CD4-positive, alpha-beta T cell (primary cell): ENCODE measurements at regions not wholly inside any gene's neighbourhood (a gene's known extent, or its start where the extent isn't known, plus 50 kb on each side); places are given as distances from the start of the nearest gene placed in this dataset.

Experiments used
- ATAC-seq: fragments of 200-7000 bp; cut with Tn5 transposase; one replicate; pipeline ENCODE4 v1.10.0; 2022; ENCODE audit warnings: mild to moderate bottlenecking; ENCODE audit not compliant: poor library complexity
- CTCF ChIA-PET: fragments of 350-600 bp; sonication (Branson Sonifier 250); formaldehyde crosslinking; loops from one replicate; lab custom pipeline; 2021; ENCODE audit warnings: antibody characterized with exemption, inconsistent platforms; lab: Charles Lee
- POLR2A ChIA-PET: fragments of 350-600 bp; sonication (Branson Sonifier 250); formaldehyde crosslinking; loops from one replicate; lab custom pipeline; 2021; ENCODE audit warnings: antibody characterized with exemption, inconsistent platforms; lab: Charles Lee
- DNase-seq, 14 experiments: peaks; one replicate each; pipeline ENCODE4 v3.0.0-alpha.2; 2013 to 2020; ENCODE audit warnings: mixed read lengths in 2 of 14
- H3K27ac ChIP-seq, 2 donors: one replicate each; pipeline versions ENCODE4 v1.5.1 to v1.7.0; 2013; ENCODE audit warnings: low read length in 2 of 2, low read depth in 1 of 2, mild to moderate bottlenecking in 1 of 2
- H3K27me3 ChIP-seq, 2 experiments: 1 replicate in 1 of 2; 2 replicates in 1 of 2; pipeline versions ENCODE4 v1.6.1 to v1.7.0; 2013; ENCODE audit warnings: low read length in 2 of 2, control low read depth in 1 of 2, mild to moderate bottlenecking in 1 of 2, moderate library complexity in 1 of 2; ENCODE audit not compliant: insufficient read depth in 2 of 2, control insufficient read depth in 1 of 2
- H3K36me3 ChIP-seq: one replicate; pipeline ENCODE4 v1.6.1; 2013; ENCODE audit warnings: low read length, control low read depth; ENCODE audit not compliant: insufficient read depth
- H3K4me1 ChIP-seq: one replicate; pipeline ENCODE4 v1.6.1; 2013; ENCODE audit warnings: low read length, control low read depth; ENCODE audit not compliant: insufficient read depth
- H3K4me3 ChIP-seq: one replicate; pipeline ENCODE4 v1.5.1; 2013; ENCODE audit warnings: mild to moderate bottlenecking, low read length, moderate library complexity
- H3K9me3 ChIP-seq, 2 experiments: 1 replicate in 1 of 2; 2 replicates in 1 of 2; pipeline versions ENCODE4 v1.6.1 to v1.7.0; 2013; ENCODE audit warnings: low read length in 2 of 2, mild to moderate bottlenecking in 2 of 2, control low read depth in 1 of 2, moderate library complexity in 1 of 2; ENCODE audit not compliant: control insufficient read depth in 1 of 2, insufficient read depth in 1 of 2
- H3K27ac Mint-ChIP-seq: one replicate; pipeline ENCODE4 v1.8.0; 2020; ENCODE audit warnings: mixed read lengths
- H3K27me3 Mint-ChIP-seq: one replicate; pipeline ENCODE4 v1.8.0; 2021; ENCODE audit warnings: mixed read lengths
- H3K36me3 Mint-ChIP-seq: one replicate; pipeline ENCODE4 v1.8.0; 2021; ENCODE audit warnings: low read depth, mixed read lengths
- H3K4me1 Mint-ChIP-seq: one replicate; pipeline ENCODE4 v1.8.0; 2021; ENCODE audit warnings: low read depth, mixed read lengths
- H3K4me3 Mint-ChIP-seq: one replicate; pipeline ENCODE4 v1.8.0; 2020; ENCODE audit warnings: mild to moderate bottlenecking, mixed read lengths
- H3K9me3 Mint-ChIP-seq: one replicate; pipeline ENCODE4 v1.8.0; 2020; ENCODE audit warnings: mixed read lengths
- CTCF ChIP-seq: fragments of 200-600 bp; IDR thresholded peaks from one replicate; pipeline ENCODE4 v1.8.0; 2022; ENCODE audit warnings: antibody characterized with exemption, mild to moderate bottlenecking
- intact Hi-C, 2 experiments: fragments of 100-400 bp; cut with DNase I in 1 of 2; cut with micrococcal nuclease in 1 of 2; formaldehyde crosslinking; loops; one replicate each; pipeline versions ENCODE4 v1.15.1 to v1.9.0; 2023 to 2025; cut with DNase I, micrococcal nuclease

GRCh38 chrX:153245288-153245731 is 66.2 kb downstream of the MAGEA1 start:
- Mint-ChIP-seq H3K27ac (no peak overlapping the region), H3K9me3 (no peaks in the 10 kb centered on the region), H3K27me3 (peaks cover 6% of the 10 kb centered on the region), H3K4me1 (no peaks in the 10 kb centered on the region), H3K4me3 (no peak overlapping the region), H3K36me3 (no peaks in the 10 kb centered on the region)
- ATAC-seq: peak; percentile 39
- CTCF ChIA-PET: no interaction called here
- intact Hi-C loops: no loop called here
- Histone ChIP-seq H3K27me3 (peaks cover 0 to 4% of the 10 kb centered on the region in 2 experiments), H3K4me1 (no peaks in the 10 kb centered on the region), H3K9me3 (no peaks in the 10 kb centered on the region), H3K36me3 (no peaks in the 10 kb centered on the region), H3K4me3 (no peak overlapping the region), H3K27ac (no peak overlapping the region)
- POLR2A ChIA-PET: no interaction called here
- TF ChIP-seq CTCF: no peak
- DNase-seq: peak in 2 of 14 experiments; percentile 0 to 9

DNA sequence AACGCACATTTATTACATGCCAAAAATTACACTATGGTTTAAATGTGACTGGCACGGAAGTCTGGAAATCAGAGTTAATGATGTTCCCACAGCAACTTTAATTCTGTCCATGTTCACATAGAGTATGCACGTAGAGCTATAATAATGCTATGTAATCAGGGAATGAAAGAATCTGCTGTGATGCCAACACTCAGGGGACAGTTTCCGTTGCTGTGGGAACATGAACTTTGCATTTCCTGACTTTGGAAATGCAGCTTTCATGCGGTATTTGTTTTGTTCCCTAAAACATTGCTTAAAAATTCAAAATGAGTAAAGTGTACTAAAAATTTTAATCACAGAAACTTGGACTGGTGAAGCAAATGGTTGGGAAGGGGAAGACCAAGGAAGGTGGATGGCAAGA is 65.7 kb downstream of the MAGEA1 start:
- Histone ChIP-seq H3K27ac (no peak overlapping the region), H3K4me1 (no peaks in the 10 kb centered on the region), H3K27me3 (peaks cover 0 to 6% of the 10 kb centered on the region in 2 experiments), H3K9me3 (no peaks in the 10 kb centered on the region), H3K36me3 (no peaks in the 10 kb centered on the region), H3K4me3 (no peak overlapping the region)
- ATAC-seq: no peak
- no peak overlapping the region for H3K27ac Mint-ChIP-seq
- CTCF ChIA-PET: no interaction called here
- peaks cover 12% of the 10 kb centered on the region for H3K27me3 Mint-ChIP-seq
- POLR2A ChIA-PET: no interaction called here
- no peak overlapping the region for H3K4me3 Mint-ChIP-seq
- TF ChIP-seq CTCF: no peak
- no peaks in the 10 kb centered on the region for H3K9me3 Mint-ChIP-seq
- intact Hi-C loops: no loop called here
- H3K4me1 Mint-ChIP-seq: no peaks in the 10 kb centered on the region
- no peaks in the 10 kb centered on the region for H3K36me3 Mint-ChIP-seq
- DNase-seq: no peak

- DNase-seq: no peak
- no peak overlapping the region for H3K27ac ChIP-seq
- H3K4me3 ChIP-seq: no peak overlapping the region
- no peaks in the 10 kb centered on the region for H3K4me1 ChIP-seq
- no peaks in the 10 kb centered on the region for H3K4me1 Mint-ChIP-seq
- no peaks in the 10 kb centered on the region for H3K36me3 Mint-ChIP-seq
- intact Hi-C loops: no loop called here
- no peaks in the 10 kb centered on the region for H3K9me3 ChIP-seq
- no peaks in the 10 kb centered on the region for H3K36me3 ChIP-seq
- H3K27ac Mint-ChIP-seq: no peak overlapping the region
- no peaks in the 10 kb centered on the region for H3K9me3 Mint-ChIP-seq
- CTCF ChIA-PET: no interaction called here
- H3K27me3 Mint-ChIP-seq: peaks cover 26% of the 10 kb centered on the region
- ATAC-seq: no peak
- TF ChIP-seq CTCF: no peak
- peaks cover 0 to 12% of the 10 kb centered on the region in 2 experiments for H3K27me3 ChIP-seq
- no peak overlapping the region for H3K4me3 Mint-ChIP-seq
- POLR2A ChIA-PET: no interaction called here
Observed at GRCh38 chrX:153238361-153238760, 59.3 kb downstream of the MAGEA1 start.
